MM.1S (cell line): ENCODE measurements at regions not wholly inside any gene's neighbourhood (a gene's known extent, or its start where the extent isn't known, plus 50 kb on each side); places are given as distances from the start of the nearest gene placed in this dataset.

Experiments
- CTCF ChIP-seq: fragments of 300-600 bp; sonication (generic); IDR thresholded peaks from 2 replicates; pipeline ENCODE4 v1.5.1; 2016; ENCODE audit warnings: antibody characterized with exemption, low read length, mixed read lengths
- EZH2 ChIP-seq: fragments of 300-600 bp; sonication (generic); optimal IDR thresholded peaks from 2 replicates; pipeline ENCODE3; 2017; ENCODE audit warnings: low read depth, mild to moderate bottlenecking, antibody characterized with exemption, low read length, mixed read lengths

- TF ChIP-seq CTCF (no peak), EZH2 (no peak)
Measured at GRCh38 chr13:82934000-82934399, 948.3 kb downstream of the SLITRK1 start.
